ENCODE measurements at regions not wholly inside any gene's neighbourhood (a gene's known extent, or its start where the extent isn't known, plus 50 kb on each side); places are given as distances from the start of the nearest gene placed in this dataset.

- TF ChIP-seq HCFC1 (IDR thresholded peaks at IDR 0.05; ENCODE audit: low read depth, low read length) (no peak), MAX (CRISPR knock-in tag; IDR thresholded peaks at IDR 0.05) (no peak), ATF3 (IDR thresholded peaks at IDR 0.05) (no peak), ATF3 (CRISPR knock-in tag; conservative IDR thresholded peaks at IDR 0.05) (no peak), GATAD2B (IDR thresholded peaks at IDR 0.05; ENCODE audit: borderline replicate concordance) (no peak), ZNF436 (CRISPR knock-in tag; IDR thresholded peaks at IDR 0.05) (no peak)
These were observed 98.5 kb upstream of the TSC22D2 start (continued) for GRCh38 chr3:150309557-150309956.

GRCh38 chr3:150309257-150309542 lies 98.9 kb upstream of the TSC22D2 start:
- in situ Hi-C loops (cut with MboI) = no loop called here
- ChIA-PET POLR2A (interaction anchor here (0.6 kb wide), 1 partner anchor 160 kb away, joined by 3 read pairs; no protein-coding TSS in a partner anchor), CTCF (ENCODE audit: low intra/inter-chr PET ratio) (no interaction called here)
- no peaks in the 10 kb centered on the region for H3K79me2 ChIP-seq (ENCODE audit: control insufficient read depth, insufficient read depth, low read length)
- H3K9me1 ChIP-seq (ENCODE audit: control insufficient read depth, insufficient read depth, low read length) = no peaks in the 10 kb centered on the region
- no peak for DNase-seq (ENCODE audit: extremely low read depth in 1 of 4, low spot score in 3 of 4)
- no peak overlapping the region for H3K27ac ChIP-seq (ENCODE audit: extremely low read depth, low read depth, low read length)
- no peak for ATAC-seq
- H3K9ac ChIP-seq (ENCODE audit: insufficient read depth in 1 of 2, low read depth in 2 of 2, low read length in 2 of 2) = no peak overlapping the region
- H3K4me3 ChIP-seq = no peak overlapping the region
- no peak for TF ChIP-seq EWSR1 (IDR thresholded peaks at IDR 0.05; ENCODE audit: borderline replicate concordance, low read depth, partially characterized antibody)
- no peak for TF ChIP-seq KAT7 (CRISPR knock-in tag; IDR thresholded peaks at IDR 0.05; ENCODE audit: borderline replicate concordance)
- no peaks in the 10 kb centered on the region for H3K9me3 ChIP-seq (replicated peaks; ENCODE audit: control insufficient read depth, insufficient read depth, low read depth, low read length)
- no peak overlapping the region for H2AFZ ChIP-seq (ENCODE audit: low read depth, low read length)
- FAIRE-seq = no peak
- no peaks in the 10 kb centered on the region for H4K20me1 ChIP-seq (replicated peaks; ENCODE audit: control insufficient read depth, insufficient read depth, low read length)
- H3K27me3 ChIP-seq (ENCODE audit: control insufficient read depth in 2 of 2, insufficient read depth in 2 of 2, low read length in 2 of 2) = no peaks in the 10 kb centered on the region; a peak in 1 of 5 replicates
- no peak overlapping the region for H3K4me2 ChIP-seq (ENCODE audit: insufficient read depth, low read length)
- H3K36me3 ChIP-seq (ENCODE audit: control insufficient read depth, insufficient read depth, low read length) = no peaks in the 10 kb centered on the region
- peaks cover 0 to 8% of the 10 kb centered on the region in 2 experiments; a peak in 4 of 5 replicates for H3K4me1 ChIP-seq (replicated peaks in 1 of 2; ENCODE audit: control insufficient read depth in 2 of 2, insufficient read depth in 2 of 2, low read length in 2 of 2)
- BruUV-seq (replicated peaks) = no TSS peak
- intact Hi-C loops (cut with micrococcal nuclease) = no loop called here
